B cell (primary cell): ENCODE measurements at regions not wholly inside any gene's neighbourhood (a gene's known extent, or its start where the extent isn't known, plus 50 kb on each side); places are given as distances from the start of the nearest gene placed in this dataset.

Source experiments
- ATAC-seq: fragments of 200-7000 bp; cut with Tn5 transposase; one replicate; pipeline ENCODE4 v1.10.0; 2021; ENCODE audit warnings: low read depth, mild to moderate bottlenecking, moderate number of reproducible peaks, moderate library complexity
- CTCF ChIA-PET: fragments of 350-600 bp; sonication (Branson Sonifier 250); formaldehyde crosslinking; loops from one replicate; lab custom pipeline; 2021; ENCODE audit warnings: antibody characterized with exemption, inconsistent platforms; lab: Charles Lee
- POLR2A ChIA-PET: fragments of 350-600 bp; sonication (Branson Sonifier 250); formaldehyde crosslinking; loops from one replicate; lab custom pipeline; 2021; ENCODE audit warnings: antibody characterized with exemption; lab: Charles Lee
- DNase-seq: peaks from one replicate; pipeline ENCODE4 v3.0.0; 2013
- H2AFZ ChIP-seq: 2 replicates; pipeline ENCODE4 v1.6.1; 2012; ENCODE audit warnings: mild to moderate bottlenecking, low read depth, low read length; ENCODE audit not compliant: insufficient read depth, poor library complexity, severe bottlenecking
- H3K27ac ChIP-seq, 2 donors: 1 replicate in 1 of 2; 2 replicates in 1 of 2; pipeline ENCODE4 v1.5.1; 2012 to 2013; ENCODE audit warnings: low read length in 2 of 2, mild to moderate bottlenecking in 2 of 2, moderate library complexity in 1 of 2
- H3K27me3 ChIP-seq, 4 experiments: fragments of 200-600 bp in 1 of 4; sonication (generic) in 1 of 4; replicated peaks in 1 of 4; 1 replicate in 2 of 4; 2 replicates in 2 of 4; pipeline versions ENCODE4 v1.6.1 to v1.7.0; 2013 to 2016; ENCODE audit warnings: low read length in 3 of 4, mild to moderate bottlenecking in 2 of 4, mixed read lengths in 1 of 4, moderate library complexity in 1 of 4; ENCODE audit not compliant: insufficient read depth in 4 of 4, control insufficient read depth in 3 of 4; ENCODE audit errors: control extremely low read depth in 1 of 4
- H3K36me3 ChIP-seq, 2 experiments: replicated peaks in 1 of 2; 1 replicate in 1 of 2; 2 replicates in 1 of 2; pipeline versions ENCODE4 v1.6.1 to v1.7.1; 2013; ENCODE audit warnings: low read length in 1 of 2; ENCODE audit not compliant: insufficient read depth in 2 of 2, control insufficient read depth in 1 of 2; ENCODE audit errors: control extremely low read depth in 1 of 2, extremely low read depth in 1 of 2
- H3K4me1 ChIP-seq, 2 donors: fragments of 200-600 bp in 1 of 2; sonication (generic) in 1 of 2; 1 replicate in 1 of 2; 2 replicates in 1 of 2; pipeline versions ENCODE4 v1.5.1 to v1.6.1; 2013 to 2017; ENCODE audit warnings: low read length in 2 of 2; ENCODE audit not compliant: control insufficient read depth in 2 of 2, insufficient read depth in 2 of 2
- H3K4me2 ChIP-seq: replicated peaks from 2 replicates; pipeline ENCODE3; 2012; ENCODE audit warnings: mild to moderate bottlenecking, low read depth, low read length; ENCODE audit not compliant: poor library complexity, severe bottlenecking
- H3K4me3 ChIP-seq, 5 experiments: fragments of 200-600 bp in 1 of 5; sonication (generic) in 1 of 5; 1 replicate in 3 of 5; 2 replicates in 2 of 5; pipeline versions ENCODE4 v1.5.1 to v1.7.0; 2011 to 2016; ENCODE audit warnings: low read length in 4 of 5, mild to moderate bottlenecking in 4 of 5, low read depth in 2 of 5, control low read depth in 1 of 5, moderate library complexity in 1 of 5; ENCODE audit not compliant: insufficient read depth in 1 of 5; ENCODE audit errors: control extremely low read depth in 1 of 5, extremely low read depth in 1 of 5
- H3K79me2 ChIP-seq: fragments of 200-600 bp; sonication (generic); one replicate; pipeline ENCODE4 v1.6.0; 2016; ENCODE audit warnings: low read length; ENCODE audit not compliant: control insufficient read depth, insufficient read depth
- H3K9ac ChIP-seq: fragments of 200-600 bp; sonication (generic); 2 replicates; pipeline ENCODE4 v1.6.1; 2017; ENCODE audit warnings: mild to moderate bottlenecking, low read length, moderate library complexity
- H3K9me3 ChIP-seq, 3 donors: one replicate each; pipeline versions ENCODE4 v1.6.1 to v1.7.1; 2013; ENCODE audit warnings: low read length in 2 of 3; ENCODE audit not compliant: control insufficient read depth in 2 of 3, insufficient read depth in 1 of 3; ENCODE audit errors: control extremely low read depth in 1 of 3
- H4K20me1 ChIP-seq: 2 replicates; pipeline ENCODE4 v1.6.0; 2012; ENCODE audit warnings: mild to moderate bottlenecking, low read length; ENCODE audit not compliant: insufficient read depth, control insufficient read depth, poor library complexity, severe bottlenecking
- H3K27ac Mint-ChIP-seq: one replicate; pipeline ENCODE4 v1.8.0; 2021; ENCODE audit warnings: mixed read lengths
- H3K27me3 Mint-ChIP-seq: one replicate; pipeline ENCODE4 v1.8.0; 2021; ENCODE audit warnings: mixed read lengths
- H3K4me1 Mint-ChIP-seq: one replicate; pipeline ENCODE4 v1.8.0; 2021; ENCODE audit warnings: mixed read lengths
- H3K4me3 Mint-ChIP-seq: one replicate; pipeline ENCODE4 v1.8.0; 2021; ENCODE audit warnings: mixed read lengths
- H3K9me3 Mint-ChIP-seq: one replicate; pipeline ENCODE4 v1.8.0; 2022; ENCODE audit warnings: mixed read lengths; ENCODE audit not compliant: insufficient read depth
- CTCF ChIP-seq: fragments of 200-600 bp; IDR thresholded peaks from one replicate; pipeline ENCODE4 v1.8.0; 2022; ENCODE audit warnings: antibody characterized with exemption, mild to moderate bottlenecking
- EZH2 ChIP-seq: IDR thresholded peaks from 2 replicates; pipeline ENCODE4 v1.6.1; 2012; ENCODE audit warnings: borderline replicate concordance, low read depth, mild to moderate bottlenecking, moderate library complexity, low read length; ENCODE audit not compliant: insufficient read depth, poor library complexity, severe bottlenecking
- WGBS: methylation state at CpG from one replicate; pipeline ENCODE4 v1.1.5; 2013; ENCODE audit warnings: missing lambda C conversion rate; ENCODE audit not compliant: insufficient coverage; 5-methylcytosine and 5-hydroxymethylcytosine counted together
- intact Hi-C: fragments of 100-400 bp; cut with micrococcal nuclease; formaldehyde crosslinking; loops from one replicate; pipeline ENCODE4 v1.10.0; 2022

DNA sequence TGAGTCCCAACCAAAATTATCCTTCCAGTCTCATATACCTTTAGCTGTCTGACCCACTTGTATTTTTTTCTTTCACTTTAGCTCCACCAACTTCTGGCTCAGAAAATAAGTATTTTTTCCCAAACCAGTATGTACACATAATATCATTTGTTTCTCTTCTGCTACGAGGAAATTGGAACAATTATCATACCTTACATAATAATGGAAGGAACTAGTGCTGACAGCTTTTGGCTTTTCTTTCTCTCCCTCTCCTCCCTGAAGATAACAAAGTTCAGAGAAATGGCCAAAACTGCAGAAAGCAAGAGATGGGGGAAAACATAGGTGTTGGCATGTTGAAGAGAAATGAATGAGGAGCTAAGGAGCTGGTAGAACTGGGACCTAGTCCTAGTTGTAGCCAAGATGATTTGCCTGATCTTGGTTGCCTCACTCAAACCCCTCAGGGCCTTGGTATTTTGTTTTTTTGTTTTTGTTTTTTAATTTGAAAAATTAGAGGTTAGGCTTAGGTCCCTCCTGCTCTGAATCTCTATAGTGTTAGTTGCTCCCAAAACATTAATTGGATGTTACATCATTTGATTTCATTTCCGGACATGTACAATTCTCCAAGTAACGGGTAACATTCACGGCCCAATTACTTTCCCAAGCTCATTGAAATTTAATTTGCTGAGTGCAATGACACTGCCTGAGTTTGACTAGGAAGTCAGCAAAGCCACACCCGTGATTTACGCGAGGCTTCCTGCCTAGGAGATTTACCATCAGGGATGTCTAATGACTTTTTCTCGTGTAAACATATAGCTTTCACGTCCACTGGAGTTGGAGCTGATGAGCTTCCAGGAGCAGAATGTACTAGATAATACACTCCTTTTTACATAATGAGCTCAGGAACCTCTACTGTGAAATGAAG lies 291.6 kb downstream of the TLE1 start:
- 89% methylated on average over 4 of the region's 9 CpGs for WGBS
- H2AFZ ChIP-seq: no peak overlapping the region
- TF ChIP-seq EZH2: no peak
- TF ChIP-seq CTCF: no peak
- H3K27me3 ChIP-seq: no peaks in the 10 kb centered on the region
- H3K36me3 ChIP-seq: no peaks in the 10 kb centered on the region
- no peaks in the 10 kb centered on the region for H3K79me2 ChIP-seq
- H3K9me3 Mint-ChIP-seq: no peaks in the 10 kb centered on the region
- DNase-seq (no peak), ATAC-seq (no peak)
- H3K27ac Mint-ChIP-seq: no peak overlapping the region
- no peaks in the 10 kb centered on the region for H4K20me1 ChIP-seq
- no peak overlapping the region for H3K9ac ChIP-seq
- no peaks in the 10 kb centered on the region for H3K9me3 ChIP-seq
- no peak overlapping the region for H3K27ac ChIP-seq
- CTCF ChIA-PET: no interaction called here
- no peak overlapping the region for H3K4me3 ChIP-seq
- intact Hi-C loops: no loop called here
- no peak overlapping the region for H3K4me2 ChIP-seq
- no peaks in the 10 kb centered on the region for H3K4me1 ChIP-seq
- H3K4me1 Mint-ChIP-seq: no peaks in the 10 kb centered on the region
- H3K4me3 Mint-ChIP-seq: no peak overlapping the region
- POLR2A ChIA-PET: no interaction called here
- no peaks in the 10 kb centered on the region for H3K27me3 Mint-ChIP-seq

- intact Hi-C loops: no loop called here
- TF ChIP-seq EZH2 (no peak), CTCF (no peak)
- Mint-ChIP-seq H3K9me3 (no peaks in the 10 kb centered on the region), H3K4me1 (no peaks in the 10 kb centered on the region), H3K27ac (no peak overlapping the region), H3K27me3 (no peaks in the 10 kb centered on the region), H3K4me3 (no peak overlapping the region)
- Histone ChIP-seq H3K27me3 (no peaks in the 10 kb centered on the region), H3K4me2 (no peak overlapping the region), H4K20me1 (no peaks in the 10 kb centered on the region), H2AFZ (no peak overlapping the region), H3K36me3 (no peaks in the 10 kb centered on the region), H3K9ac (no peak overlapping the region), H3K27ac (no peak overlapping the region), H3K79me2 (no peaks in the 10 kb centered on the region), H3K4me1 (no peaks in the 10 kb centered on the region), H3K4me3 (no peak overlapping the region), H3K9me3 (no peaks in the 10 kb centered on the region)
- POLR2A ChIA-PET: no interaction called here
- WGBS: 95% methylated on average over 5 of the region's 9 CpGs
- DNase-seq: no peak
- no peak for ATAC-seq
- CTCF ChIA-PET: no interaction called here
Measured at GRCh38 chr9:81396528-81396927, 292.8 kb downstream of the TLE1 start.
